IPS-NIHi7 (cell line): ENCODE measurements at regions not wholly inside any gene's neighbourhood (a gene's known extent, or its start where the extent isn't known, plus 50 kb on each side); places are given as distances from the start of the nearest gene placed in this dataset.
"Not testable (repeated sequence)": the region's sequence is repeated elsewhere in the genome, so short reads cannot be mapped to it uniquely, and the experiment has no call there.

Source experiments
- DNase-seq: peaks from one replicate; pipeline ENCODE4 v3.0.0; 2012; ENCODE audit warnings: mixed read lengths; ENCODE audit errors: extremely low spot score

DNA sequence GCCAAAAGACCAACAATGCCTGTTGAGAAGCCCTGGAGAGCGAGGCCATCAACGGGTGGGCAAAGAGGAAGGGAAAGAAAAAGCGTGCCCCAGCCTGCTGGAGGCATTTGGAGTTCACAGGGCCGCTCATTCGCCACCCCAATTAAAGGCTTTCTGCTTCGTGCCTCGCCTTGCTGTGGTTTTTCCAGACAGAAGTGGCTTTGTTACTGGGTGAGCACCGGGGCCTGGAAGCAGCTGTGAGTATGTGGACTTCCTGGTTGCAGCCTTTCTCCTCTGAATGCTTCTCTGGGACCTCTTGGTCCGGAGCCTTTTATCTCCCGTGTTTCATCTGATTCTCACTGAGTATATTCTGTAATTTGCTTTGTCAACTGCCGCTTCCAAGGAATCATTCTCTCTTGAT, 118.1 kb upstream of the EGR2 start:
- DNase-seq: no peak

DNA sequence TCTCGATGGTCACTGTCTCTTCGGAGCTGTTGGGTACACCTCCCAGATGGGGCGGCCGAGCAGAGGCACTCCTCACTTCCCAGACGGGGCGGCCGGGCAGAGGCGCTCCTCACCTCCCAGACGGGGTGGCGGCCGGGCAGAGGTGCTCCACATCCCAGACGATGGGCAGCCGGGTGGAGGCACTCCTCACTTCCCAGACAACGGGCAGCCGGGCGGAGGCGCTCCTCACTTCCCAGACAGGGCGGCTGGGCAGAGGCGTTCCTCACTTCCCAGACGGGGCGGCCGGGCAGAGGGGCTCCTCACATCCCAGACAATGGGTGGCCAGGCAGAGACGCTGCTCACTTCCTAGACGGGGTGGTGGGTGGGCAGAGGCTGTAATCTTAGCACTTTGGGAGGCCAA, 112.6 kb upstream of the EGR2 start:
- DNase-seq: not testable (repeated sequence)

DNA sequence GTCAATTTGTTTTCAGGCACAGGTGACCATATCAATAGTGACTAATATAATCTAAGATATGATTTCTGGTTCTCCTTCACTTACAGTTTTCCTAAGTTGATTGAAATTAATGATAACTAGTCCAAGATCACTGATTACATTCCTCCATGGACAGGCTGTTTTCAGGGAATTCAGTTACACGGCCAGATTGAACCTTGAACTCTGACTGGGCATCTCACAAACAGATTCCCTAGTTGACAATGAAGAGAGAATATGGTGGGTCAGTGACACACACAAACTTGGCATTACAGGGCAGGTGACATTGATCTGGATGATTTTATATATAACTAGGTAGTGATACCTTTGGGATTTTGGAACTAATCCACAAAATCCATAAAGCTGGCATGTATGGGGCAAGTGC, 110.2 kb upstream of the EGR2 start:
- no peak for DNase-seq

DNA sequence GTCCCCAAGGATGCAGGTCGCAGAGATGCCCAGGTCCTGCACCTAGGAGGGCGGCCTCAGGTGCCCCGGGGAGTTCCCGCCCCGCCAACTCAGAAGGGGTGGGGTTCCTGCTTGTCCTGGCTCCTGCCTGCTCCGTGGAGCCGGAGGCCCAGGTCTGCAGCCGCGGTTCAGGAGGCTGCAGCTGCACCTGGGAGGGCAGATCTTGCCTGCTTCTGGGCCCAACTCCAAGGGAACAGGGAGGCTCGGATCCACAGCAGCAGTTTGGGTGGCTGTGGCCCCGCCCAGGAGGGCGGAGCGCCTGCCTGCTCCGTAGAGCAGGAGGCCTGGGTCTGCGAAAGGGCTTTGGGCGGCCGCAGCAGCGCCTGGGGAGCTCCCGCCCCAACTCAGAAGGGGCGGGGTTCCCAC, 108.2 kb upstream of the EGR2 start:
- DNase-seq: peak; percentile 78

DNA sequence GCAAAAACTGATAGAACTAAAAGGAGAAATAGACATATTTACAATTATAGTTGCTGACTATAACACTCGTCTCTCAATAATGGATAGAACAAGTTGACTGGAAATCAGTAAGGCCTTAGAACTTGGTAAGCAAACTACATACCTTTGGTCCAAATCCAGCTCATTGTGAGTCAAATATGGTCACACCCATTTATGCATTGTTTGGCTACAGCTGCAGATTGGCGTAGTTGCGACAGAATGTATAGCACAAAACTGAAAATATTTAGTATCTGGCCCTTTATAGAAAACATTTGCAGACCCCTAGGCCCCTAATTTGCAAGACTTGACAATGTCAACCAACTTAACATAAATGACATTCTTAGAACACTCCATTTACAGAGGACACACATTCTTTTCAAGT, 103.6 kb upstream of the EGR2 start:
- no peak for DNase-seq

DNA sequence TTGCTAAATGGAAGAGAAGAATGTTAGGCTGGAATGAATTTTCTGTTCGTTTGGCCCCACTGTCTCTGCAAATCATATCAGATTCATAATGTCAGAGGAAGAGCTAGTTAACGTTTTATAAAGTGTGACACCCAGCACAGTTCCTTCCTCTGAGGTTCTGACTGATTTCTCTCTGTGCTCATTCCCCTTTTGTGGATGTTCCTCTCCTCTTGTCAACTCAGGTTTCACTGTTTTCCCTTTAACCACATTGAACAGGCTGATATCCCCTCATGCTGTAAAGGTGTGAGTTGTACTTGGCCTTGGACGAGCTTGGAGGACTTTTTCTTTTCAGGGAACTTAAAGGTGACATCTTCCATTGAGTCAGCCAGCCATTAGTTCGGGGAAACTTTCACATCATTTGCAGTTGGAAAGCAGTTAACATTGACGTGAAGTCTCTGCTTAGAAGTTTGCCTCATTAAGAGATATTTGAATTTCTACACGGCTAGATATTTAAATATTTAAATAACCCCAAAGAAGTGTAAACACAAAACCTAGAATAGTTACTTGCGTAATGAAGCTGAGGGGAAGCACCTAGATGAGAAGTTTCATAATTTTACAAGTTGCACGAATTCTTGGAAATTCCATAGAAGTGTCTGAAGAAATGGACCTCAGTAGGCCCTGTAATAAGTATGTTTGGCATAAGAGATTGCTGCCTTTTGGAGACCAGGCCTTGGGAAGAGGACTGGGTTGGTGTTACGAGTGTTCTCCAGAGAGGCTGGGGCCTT, 101.5 kb upstream of the EGR2 start:
- DNase-seq: no peak

DNA sequence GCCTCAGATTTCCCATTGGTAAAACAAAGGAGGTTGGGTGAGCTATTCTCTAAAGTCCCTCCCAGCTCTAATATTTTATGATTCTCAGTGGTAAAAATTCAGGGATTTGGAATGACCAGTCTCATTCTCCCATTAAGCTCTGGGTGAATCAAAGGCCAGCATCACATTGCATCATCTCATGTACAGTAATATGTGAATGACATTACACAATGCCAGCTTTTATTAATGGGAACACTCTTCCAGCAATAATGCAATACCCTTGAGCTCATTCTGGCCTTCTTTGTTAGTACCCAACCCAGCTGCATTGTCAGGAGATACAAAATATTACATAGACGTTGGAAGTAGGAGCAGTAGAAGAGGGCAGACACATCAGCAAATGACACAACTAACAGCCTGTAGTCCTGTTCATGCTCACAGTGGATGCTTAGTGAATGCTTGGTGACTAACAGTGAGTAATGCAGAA, 100.0 kb upstream of the EGR2 start:
- DNase-seq: no peak

DNA sequence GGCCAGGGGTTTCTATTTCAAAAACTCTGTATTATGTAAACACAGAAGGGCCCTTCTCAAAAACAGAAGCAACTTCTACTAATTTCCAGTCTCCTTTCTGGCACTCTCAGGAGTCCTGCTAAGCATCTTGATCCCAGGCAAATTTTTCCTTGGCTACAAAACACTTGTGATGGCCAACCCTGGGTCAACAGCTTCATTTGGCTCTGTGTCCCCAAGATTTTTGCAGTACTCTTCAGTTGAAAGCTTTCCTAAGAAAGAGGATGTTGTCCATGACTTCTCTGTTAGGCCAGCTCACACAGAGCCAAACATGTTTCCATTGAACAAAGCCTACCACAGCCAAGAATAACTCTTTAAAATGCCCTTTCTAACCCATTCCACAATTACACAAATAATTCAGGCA, 99.0 kb upstream of the EGR2 start:
- DNase-seq: no peak

DNA sequence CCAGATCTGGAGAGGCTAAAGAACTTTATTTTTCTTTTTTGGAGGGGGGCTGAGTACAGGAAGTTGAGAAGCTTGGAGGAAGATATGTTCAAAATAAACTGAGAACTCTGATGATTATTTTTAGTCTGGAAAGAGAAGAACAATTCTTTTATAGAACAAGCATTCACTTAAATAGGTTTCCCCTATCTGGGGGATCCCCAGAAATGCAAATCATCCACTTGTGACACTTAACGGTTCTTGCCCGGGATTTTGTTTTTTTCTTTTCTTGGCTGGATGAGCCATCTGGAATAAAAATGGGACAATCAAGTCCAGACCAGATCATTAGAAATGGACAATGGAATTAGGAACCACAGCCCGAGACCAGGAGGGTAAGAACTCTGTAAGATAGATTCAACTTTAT, 95.9 kb upstream of the EGR2 start:
- no peak for DNase-seq

DNA sequence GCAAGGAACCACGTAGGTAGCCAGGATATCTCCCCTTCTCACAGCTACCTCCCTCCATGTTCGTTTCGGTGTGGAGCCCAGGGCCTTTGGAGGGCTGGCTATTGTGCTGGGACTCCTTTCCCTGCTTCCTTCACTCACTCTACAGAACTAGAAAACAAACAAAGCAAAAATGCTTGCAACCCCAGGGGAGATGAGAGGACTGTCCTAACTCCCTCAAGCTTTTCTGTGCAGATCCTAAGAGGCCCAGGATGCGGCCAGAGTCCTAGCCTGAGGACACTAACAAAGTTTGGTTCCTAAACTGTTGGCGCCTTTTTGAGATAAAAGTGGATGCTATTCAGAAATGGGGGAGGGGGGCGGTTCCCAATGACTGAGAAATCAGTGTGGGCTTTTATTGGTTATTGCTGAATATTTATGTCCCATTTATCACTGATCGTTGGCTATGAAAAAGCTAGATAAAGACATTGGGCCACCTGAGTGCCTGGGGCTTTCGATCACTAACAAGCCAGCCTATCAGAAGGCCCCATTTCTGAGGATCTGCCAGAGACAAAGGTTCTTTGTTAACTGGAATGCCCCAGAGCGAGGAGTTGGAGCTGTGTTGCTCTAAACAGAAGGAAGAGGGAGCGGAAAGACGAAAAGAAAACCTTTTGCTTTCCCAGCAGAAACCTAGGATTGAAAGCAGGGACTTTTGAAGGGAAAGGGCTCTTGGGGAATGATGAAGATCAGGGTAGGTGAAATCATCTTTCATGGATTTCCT, 95.2 kb upstream of the EGR2 start:
- DNase-seq: peak; percentile 55

DNA sequence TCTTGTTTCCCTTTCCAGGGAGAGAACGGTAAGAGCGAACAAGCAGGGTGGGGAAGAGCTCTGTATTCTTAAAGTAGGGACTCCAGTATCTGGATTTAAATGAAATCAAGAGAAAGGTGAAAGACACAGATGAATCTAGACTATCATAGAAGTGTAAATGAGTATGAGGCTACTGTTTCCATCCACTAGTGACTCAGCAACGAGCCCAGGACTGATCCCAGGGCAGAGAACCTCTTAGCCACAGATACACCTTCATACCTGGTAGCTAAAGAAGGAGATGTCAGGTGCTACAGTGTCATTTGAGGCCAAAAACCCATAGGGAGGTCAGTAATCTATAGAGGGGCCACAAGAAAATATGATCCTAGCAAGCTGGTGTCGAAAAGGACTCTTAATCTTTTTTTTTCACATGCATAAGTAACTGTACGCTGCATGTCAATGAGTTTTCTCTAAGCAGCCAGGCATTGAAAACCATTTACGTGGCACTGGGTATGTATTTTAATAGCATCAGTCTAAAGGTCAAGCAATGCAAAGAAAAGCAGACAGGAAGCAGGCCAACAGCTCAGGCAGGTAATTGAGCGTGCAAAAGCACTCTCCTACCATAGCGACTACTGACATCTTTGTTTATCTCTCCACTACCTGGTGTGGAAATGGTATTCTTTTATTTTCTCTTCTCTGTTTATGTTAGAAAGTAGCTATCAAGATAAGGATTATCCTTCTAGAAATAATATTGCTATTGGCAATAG, 91.5 kb upstream of the EGR2 start:
- no peak for DNase-seq

DNA sequence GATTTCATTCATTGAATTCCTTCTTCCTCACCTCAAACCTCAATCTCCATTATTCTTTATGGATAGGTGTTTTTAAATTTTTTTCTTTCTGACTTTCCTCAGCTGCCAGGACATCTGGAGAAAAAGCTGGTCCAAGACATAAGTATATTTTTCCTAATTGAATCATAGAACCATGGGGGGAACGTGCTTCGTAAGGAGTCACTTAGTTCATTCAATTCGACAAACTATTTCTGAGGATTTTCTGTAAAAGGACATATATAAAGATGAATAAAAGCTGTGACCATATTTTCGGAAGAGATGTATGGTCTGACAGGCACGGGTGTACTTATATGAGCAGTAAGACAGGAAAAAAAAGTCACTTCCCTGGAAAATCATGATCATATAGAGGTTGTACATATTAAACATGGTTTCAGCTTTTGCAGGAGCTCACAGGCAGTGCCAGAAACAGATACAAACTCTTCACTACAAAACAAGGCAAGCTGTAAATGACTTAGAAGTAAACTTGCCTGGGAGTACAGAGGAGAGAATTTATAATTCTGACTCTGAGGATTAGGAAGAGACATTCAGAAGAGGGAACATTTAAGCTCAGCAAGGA, 88.2 kb upstream of the EGR2 start:
- no peak for DNase-seq

DNA sequence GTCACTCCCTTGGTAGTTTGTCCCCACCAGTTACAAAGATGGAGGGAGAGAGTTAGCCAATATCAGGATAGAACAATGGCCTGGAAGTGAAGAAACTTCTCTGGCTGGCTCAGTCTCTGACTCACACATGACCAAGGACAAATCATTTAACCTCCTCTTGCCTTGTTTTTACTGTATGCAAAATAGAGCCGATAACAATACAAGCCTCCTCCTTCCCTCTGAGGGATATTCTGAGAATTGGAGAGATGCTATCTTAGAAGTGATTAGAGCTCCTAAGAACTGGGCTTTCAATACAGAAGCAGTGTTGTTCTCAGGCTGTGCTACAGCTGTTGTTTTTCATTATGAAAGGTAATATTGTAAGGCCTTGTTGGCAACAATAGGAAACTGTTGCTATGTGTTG, 87.7 kb upstream of the EGR2 start:
- DNase-seq: no peak

DNA sequence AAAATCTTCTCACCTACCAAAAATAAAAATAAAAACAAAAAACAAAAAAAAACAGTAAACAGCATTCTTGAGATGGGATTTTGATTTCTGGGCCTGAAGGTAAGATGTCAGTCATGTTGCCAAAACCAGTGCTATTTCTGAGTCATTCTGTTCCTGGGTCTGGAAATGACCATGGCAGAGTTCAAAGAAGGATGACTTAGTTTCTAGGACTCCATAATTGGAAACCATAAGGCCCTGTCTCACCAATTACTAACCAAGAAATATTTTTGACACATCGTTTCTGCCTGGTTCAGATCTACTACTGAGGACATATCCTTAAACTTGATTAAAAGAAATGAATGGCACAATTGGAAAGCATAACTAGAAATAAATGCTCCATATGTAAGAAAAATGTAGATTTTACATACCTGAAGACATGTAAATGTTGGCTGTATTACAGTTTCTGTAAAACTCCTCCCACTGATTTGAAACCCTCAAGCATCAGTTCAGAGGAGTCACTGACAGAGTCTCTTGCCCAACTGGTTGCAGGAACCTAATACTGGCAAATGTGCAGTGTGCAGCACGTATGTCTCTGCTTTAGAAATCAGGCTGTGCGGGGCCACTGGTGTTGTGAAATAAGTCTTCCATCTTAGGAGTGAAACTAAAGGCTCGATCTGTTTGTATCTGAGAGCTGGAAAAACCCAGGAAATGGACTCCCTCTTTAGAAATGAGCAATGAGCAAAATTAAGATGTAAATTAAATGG, 84.8 kb upstream of the EGR2 start:
- DNase-seq: no peak

DNA sequence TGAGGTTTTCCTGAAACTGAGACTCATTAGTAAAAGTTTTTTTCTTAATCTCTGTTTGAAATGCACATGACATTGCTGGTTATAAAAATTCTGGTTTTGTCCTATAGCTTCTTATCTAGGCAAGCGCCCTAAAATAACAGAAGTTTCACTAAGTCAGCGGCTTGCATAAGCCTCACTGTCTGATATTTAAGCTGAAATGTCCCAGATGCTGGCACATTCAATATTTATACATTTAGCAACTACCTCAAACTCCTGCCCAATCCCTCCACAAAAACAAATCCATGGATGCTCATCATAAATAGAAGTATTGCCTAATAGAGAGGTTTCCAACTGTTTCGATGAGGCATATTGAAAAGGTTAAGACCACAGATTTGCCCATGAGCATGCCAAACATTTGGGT, 83.1 kb upstream of the EGR2 start:
- DNase-seq: no peak

DNA sequence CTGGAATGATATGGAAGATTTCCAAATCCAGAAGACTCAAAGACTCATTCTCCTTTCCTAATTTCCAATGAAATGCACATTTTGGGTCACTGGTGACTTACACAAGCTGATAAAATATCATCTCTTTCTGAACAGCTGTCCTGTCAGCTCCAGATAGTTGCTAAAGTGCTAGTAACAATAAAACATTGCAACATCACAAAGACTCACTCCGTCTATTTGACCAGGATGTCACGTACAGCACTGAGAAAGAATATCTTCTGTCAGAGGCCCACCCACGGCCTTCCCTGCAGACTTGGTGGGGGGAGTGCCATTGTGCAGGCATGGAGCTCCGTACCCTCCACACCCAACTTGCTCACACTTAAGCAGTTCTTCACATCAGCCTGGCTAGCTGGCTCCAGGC, 78.9 kb upstream of the EGR2 start:
- DNase-seq: no peak

DNA sequence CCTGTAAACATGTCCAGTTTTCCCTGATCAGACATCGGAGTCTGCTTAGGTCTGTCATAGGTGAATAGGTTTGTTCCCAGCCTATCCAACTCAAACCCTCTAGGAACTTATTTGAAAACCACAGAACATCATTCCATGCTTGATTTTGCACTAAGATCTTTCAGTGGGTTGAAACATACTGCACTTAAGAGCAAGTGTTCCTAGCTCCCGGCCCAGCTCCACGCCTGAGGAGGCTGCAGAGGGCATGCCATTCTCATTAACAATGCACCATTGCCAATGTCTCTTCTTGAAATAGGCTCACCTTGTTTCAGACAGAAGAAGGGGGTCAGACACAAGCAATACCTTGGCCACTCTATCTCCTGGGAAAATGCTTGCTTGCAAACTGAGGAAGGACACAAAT, 78.0 kb upstream of the EGR2 start:
- DNase-seq: no peak

DNA sequence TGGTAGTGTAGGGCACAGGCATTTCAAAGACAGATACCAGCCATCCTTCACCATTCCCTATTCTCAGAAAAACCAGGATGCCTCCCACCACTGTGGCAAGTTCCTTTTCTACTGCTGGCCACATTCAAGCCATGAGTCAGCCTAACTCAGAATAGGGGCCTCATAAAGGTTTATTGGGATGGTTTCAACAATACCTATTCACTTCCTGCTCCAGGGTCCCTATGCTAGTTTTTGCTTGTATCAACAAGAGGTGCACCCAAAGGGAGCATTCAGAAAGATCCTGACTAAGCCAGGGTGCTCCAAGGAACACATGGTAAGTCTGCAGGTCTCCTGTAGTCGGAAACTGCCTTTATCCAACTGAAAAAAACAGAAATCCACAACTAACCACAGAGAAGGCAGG, 76.9 kb upstream of the EGR2 start:
- DNase-seq: no peak

DNA sequence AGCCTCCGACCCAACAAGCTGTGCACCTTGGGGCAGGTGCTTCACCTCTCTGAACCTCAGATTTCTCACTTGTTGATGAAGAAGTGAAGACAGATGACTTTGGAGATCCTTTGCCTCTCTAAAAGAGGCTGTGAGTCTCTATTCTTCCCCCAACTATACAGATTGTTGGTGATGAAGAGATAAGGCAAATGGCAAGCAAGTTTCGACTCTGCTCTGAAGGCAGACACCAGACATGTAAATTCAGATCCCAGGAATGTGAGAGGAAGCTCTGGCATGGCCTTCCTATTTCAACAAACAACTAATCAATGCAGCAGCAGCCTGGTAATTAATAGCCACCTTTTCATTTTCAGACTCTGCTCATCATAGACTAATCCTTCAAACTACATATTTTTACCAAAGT, 74.2 kb upstream of the EGR2 start:
- no peak for DNase-seq

DNA sequence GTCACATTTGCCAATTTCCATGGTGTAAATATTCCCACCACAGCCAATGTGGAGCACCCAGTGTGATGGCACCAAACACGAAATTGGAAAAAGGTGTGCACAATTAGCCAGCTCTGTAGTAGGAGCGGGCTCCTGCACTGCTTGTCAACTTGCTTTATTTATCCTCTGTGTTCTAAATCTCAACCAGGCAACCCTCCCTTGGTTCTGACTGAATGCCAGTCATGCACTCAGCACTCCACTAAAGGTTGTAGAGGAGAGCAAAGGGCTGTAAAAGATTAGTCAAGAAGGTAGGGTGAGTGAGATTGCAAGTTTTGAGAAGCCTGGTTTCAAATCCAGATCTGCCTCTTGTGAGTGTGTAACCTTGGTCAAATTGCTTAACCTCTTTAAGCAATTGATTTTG, 71.5 kb upstream of the EGR2 start:
- DNase-seq: no peak

DNA sequence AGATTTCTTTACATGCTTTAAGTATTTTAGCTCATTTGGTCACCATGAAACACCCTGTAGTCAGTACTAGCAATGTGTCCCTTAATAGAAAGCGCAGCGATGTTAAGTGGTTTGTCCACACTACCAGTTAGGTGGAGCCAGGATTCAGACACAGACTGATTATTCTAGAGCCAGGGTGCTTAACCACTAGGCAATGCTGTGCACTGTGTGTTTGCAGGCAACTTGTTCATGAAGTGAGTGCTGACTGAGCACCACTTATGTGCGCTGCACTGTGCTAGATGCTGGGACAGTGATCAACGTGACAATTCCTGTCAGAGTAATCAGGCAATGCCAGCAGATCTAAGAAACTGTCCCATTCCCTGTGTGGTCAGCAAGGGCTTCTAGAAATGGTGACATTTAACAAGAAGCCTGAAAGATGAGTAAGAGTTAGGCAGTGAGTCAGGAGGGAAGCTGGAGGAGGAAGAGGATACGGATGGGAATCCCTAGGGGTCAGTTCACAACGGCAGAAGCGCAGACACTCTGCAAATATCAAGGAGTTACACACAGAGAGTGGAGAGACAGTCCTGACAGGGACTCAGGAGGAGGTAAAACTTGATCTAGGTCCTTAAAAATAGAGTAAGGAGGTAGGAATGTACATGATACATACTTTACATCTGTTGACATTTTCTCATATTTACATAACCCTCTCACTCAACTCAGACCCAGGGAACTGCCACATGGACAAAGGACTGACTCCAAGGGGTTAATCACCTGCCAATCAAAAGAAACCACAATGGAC, 69.7 kb upstream of the EGR2 start:
- no peak for DNase-seq
